BE2C (cell line): ENCODE measurements at regions not wholly inside any gene's neighbourhood (a gene's known extent, or its start where the extent isn't known, plus 50 kb on each side); places are given as distances from the start of the nearest gene placed in this dataset.

Experiments
- DNase-seq: peaks from one replicate; pipeline ENCODE4 v3.0.0-alpha.2; 2020
- H3K27me3 ChIP-seq: fragments of 250-450 bp; sonication (Bioruptor Pico); 2 replicates; pipeline ENCODE4 v1.5.1; 2020; ENCODE audit warnings: mild to moderate bottlenecking
- H3K36me3 ChIP-seq: fragments of 250-450 bp; sonication (Bioruptor Pico); 2 replicates; pipeline ENCODE4 v1.5.1; 2020; ENCODE audit warnings: mild to moderate bottlenecking
- H3K4me1 ChIP-seq: fragments of 250-450 bp; sonication (Bioruptor Pico); 2 replicates; pipeline ENCODE4 v1.5.1; 2020
- H3K4me3 ChIP-seq: 2 replicates; pipeline ENCODE4 v1.5.1; 2011; ENCODE audit warnings: low read depth, low read length
- H3K9me3 ChIP-seq: fragments of 250-450 bp; sonication (Bioruptor Pico); 2 replicates; pipeline ENCODE4 v1.5.1; 2020
- CTCF ChIP-seq: IDR thresholded peaks from 2 replicates; pipeline ENCODE4 v1.5.1; 2012; ENCODE audit warnings: mild to moderate bottlenecking, low read depth, low read length

GRCh38 chr11:91840640-91841240, 383.9 kb upstream of the FAT3 start:
- H3K27me3 ChIP-seq: no peaks in the 10 kb centered on the region
- no peak for DNase-seq
- H3K4me3 ChIP-seq: no peak overlapping the region
- no peaks in the 10 kb centered on the region for H3K4me1 ChIP-seq
- no peak for TF ChIP-seq CTCF
- H3K36me3 ChIP-seq: no peaks in the 10 kb centered on the region
- no peaks in the 10 kb centered on the region for H3K9me3 ChIP-seq

GRCh38 chr11:91837411-91838330, 386.9 kb upstream of the FAT3 start:
- Histone ChIP-seq H3K4me1 (no peaks in the 10 kb centered on the region), H3K36me3 (no peaks in the 10 kb centered on the region)
- TF ChIP-seq CTCF: no peak

GRCh38 chr11:91835051-91835560, 389.5 kb upstream of the FAT3 start:
- Histone ChIP-seq H3K4me3 (no peak overlapping the region), H3K27me3 (no peaks in the 10 kb centered on the region), H3K36me3 (no peaks in the 10 kb centered on the region), H3K4me1 (no peaks in the 10 kb centered on the region), H3K9me3 (no peaks in the 10 kb centered on the region)
- no peak for DNase-seq
- TF ChIP-seq CTCF: no peak

More at GRCh38 chr11:91837411-91838330, 386.9 kb upstream of the FAT3 start:
- Histone ChIP-seq H3K9me3 (no peaks in the 10 kb centered on the region), H3K27me3 (no peaks in the 10 kb centered on the region), H3K4me3 (no peak overlapping the region)
- DNase-seq: no peak

- H3K27me3 ChIP-seq: no peaks in the 10 kb centered on the region
- H3K4me3 ChIP-seq: no peak overlapping the region
- H3K36me3 ChIP-seq: no peaks in the 10 kb centered on the region
- no peaks in the 10 kb centered on the region for H3K9me3 ChIP-seq
- no peak for TF ChIP-seq CTCF
- peaks cover 3% of the 10 kb centered on the region; the same call in 1 of the 2 replicates for H3K4me1 ChIP-seq
- no peak for DNase-seq
These were observed 395.7 kb upstream of the FAT3 start for GRCh38 chr11:91828901-91829300.

GRCh38 chr11:91825777-91826176, 398.8 kb upstream of the FAT3 start:
- Histone ChIP-seq H3K27me3 (no peaks in the 10 kb centered on the region), H3K36me3 (no peaks in the 10 kb centered on the region), H3K4me1 (peaks cover 3% of the 10 kb centered on the region; the same call in 1 of the 2 replicates), H3K9me3 (no peaks in the 10 kb centered on the region), H3K4me3 (no peak overlapping the region)
- no peak for TF ChIP-seq CTCF
- DNase-seq: no peak

GRCh38 chr11:91823252-91823830, 401.3 kb upstream of the FAT3 start:
- Histone ChIP-seq H3K4me1 (peaks cover 8% of the 10 kb centered on the region; the same call in 1 of the 2 replicates), H3K4me3 (no peak overlapping the region), H3K27me3 (no peaks in the 10 kb centered on the region), H3K9me3 (no peaks in the 10 kb centered on the region), H3K36me3 (no peaks in the 10 kb centered on the region)
- no peak for TF ChIP-seq CTCF
- no peak for DNase-seq
